Activated naive CD8-positive, alpha-beta T cell treated with anti-CD3 and anti-CD28 coated beads for 36 hours (primary cell): ENCODE measurements at regions not wholly inside any gene's neighbourhood (a gene's known extent, or its start where the extent isn't known, plus 50 kb on each side); places are given as distances from the start of the nearest gene placed in this dataset.
"Not testable (repeated sequence)": the region's sequence is repeated elsewhere in the genome, so short reads cannot be mapped to it uniquely, and the experiment has no call there.

Experiments
- DNase-seq: peaks from one replicate; pipeline ENCODE4 v3.0.0; 2021
- H3K27ac Mint-ChIP-seq: one replicate; pipeline ENCODE4 v1.8.0; 2022; ENCODE audit warnings: mild to moderate bottlenecking, moderate library complexity, mixed read lengths
- H3K27me3 Mint-ChIP-seq: one replicate; pipeline ENCODE4 v1.8.0; 2022; ENCODE audit warnings: mild to moderate bottlenecking, mixed read lengths
- H3K36me3 Mint-ChIP-seq: one replicate; pipeline ENCODE4 v1.8.0; 2021; ENCODE audit warnings: mild to moderate bottlenecking, mixed read lengths
- H3K4me1 Mint-ChIP-seq: one replicate; pipeline ENCODE4 v1.8.0; 2021; ENCODE audit warnings: mixed read lengths
- H3K4me3 Mint-ChIP-seq: one replicate; pipeline ENCODE4 v1.8.0; 2022; ENCODE audit warnings: mild to moderate bottlenecking, moderate library complexity, mixed read lengths
- H3K9me3 Mint-ChIP-seq: one replicate; pipeline ENCODE4 v1.8.0; 2022; ENCODE audit warnings: mixed read lengths

- DNase-seq = peak; percentile 10
- H3K27ac Mint-ChIP-seq = no peak overlapping the region
- H3K9me3 Mint-ChIP-seq = no peaks in the 10 kb centered on the region
- H3K4me1 Mint-ChIP-seq = no peaks in the 10 kb centered on the region
- H3K36me3 Mint-ChIP-seq = no peaks in the 10 kb centered on the region
- H3K4me3 Mint-ChIP-seq = no peak overlapping the region
- H3K27me3 Mint-ChIP-seq = peaks cover 13% of the 10 kb centered on the region
Measured at GRCh38 chr1:199551967-199552565, 475.4 kb upstream of the NR5A2 start.

DNA sequence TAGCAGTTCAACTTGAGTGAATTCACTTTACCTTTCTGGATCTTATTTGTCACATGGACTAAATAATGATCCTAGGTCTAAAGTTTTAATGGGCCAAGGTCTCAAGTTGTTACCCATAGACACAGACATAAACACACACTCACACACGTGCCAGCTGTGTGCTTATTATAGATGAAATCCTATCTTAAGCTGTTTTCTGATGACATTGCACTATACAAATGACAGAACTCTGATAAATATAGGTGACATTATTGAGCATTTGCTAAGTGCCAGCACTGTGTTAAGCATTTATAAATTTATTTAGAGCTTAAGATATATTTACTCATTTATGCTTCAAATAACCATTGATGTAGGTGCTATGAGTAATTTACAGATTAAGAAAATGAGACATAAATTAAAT is 474.4 kb upstream of the NR5A2 start:
- no peak for DNase-seq
- peaks cover 16% of the 10 kb centered on the region for H3K27me3 Mint-ChIP-seq
- H3K27ac Mint-ChIP-seq = no peak overlapping the region
- H3K4me1 Mint-ChIP-seq = no peaks in the 10 kb centered on the region
- no peaks in the 10 kb centered on the region for H3K36me3 Mint-ChIP-seq
- H3K9me3 Mint-ChIP-seq = no peaks in the 10 kb centered on the region
- H3K4me3 Mint-ChIP-seq = no peak overlapping the region

GRCh38 chr1:199561334-199561733 is 466.2 kb upstream of the NR5A2 start:
- Mint-ChIP-seq H3K4me1 (no peaks in the 10 kb centered on the region), H3K4me3 (no peak overlapping the region), H3K27ac (no peak overlapping the region), H3K9me3 (no peaks in the 10 kb centered on the region), H3K36me3 (no peaks in the 10 kb centered on the region), H3K27me3 (peaks cover 18% of the 10 kb centered on the region)
- DNase-seq = no peak

- H3K27me3 Mint-ChIP-seq = peaks cover 5% of the 10 kb centered on the region
- no peaks in the 10 kb centered on the region for H3K36me3 Mint-ChIP-seq
- H3K4me1 Mint-ChIP-seq = no peaks in the 10 kb centered on the region
- H3K27ac Mint-ChIP-seq = no peak overlapping the region
- DNase-seq = no peak
- no peak overlapping the region for H3K4me3 Mint-ChIP-seq
- no peaks in the 10 kb centered on the region for H3K9me3 Mint-ChIP-seq
Measured at GRCh38 chr1:199573047-199573446, 454.5 kb upstream of the NR5A2 start.

DNA sequence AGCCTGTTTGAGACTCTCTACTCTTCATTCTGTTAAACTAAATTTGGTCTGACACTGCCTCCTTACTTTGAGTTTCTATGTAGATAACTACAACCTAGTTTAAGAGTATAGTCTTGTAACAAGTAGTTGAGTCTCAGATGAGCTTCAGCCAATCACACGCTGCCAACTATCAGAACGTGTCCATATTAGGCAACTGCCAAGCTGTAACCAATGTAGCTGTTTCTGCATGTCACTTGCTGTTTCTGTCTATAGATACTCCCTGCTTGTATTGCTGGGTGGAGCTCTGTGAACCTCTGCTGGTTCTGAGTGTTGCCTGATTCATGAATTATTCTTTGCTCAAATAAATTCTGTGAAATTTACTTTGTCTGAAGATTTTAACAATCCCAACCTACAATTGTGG is 452.6 kb upstream of the NR5A2 start:
- H3K4me1 Mint-ChIP-seq = no peaks in the 10 kb centered on the region

DNA sequence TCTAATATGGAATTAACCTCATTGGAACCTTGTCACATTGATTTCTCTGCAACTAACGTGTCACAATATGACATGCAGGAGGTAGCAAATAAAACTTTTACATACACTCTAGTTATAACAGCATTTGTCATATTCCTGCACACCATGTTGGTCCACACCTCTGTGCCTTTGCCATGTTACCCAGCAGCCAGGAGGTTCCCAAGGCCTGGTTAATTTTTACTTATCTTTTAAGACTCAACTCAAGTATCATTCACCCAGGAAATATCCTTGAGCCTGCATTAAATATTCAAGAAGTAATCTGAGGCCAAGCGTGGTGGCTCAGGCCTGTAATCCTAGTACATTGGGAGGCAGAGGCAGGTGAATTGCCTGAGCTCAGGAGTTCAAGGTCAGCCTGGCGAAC is 447.2 kb upstream of the NR5A2 start:
- Mint-ChIP-seq H3K36me3 (no peaks in the 10 kb centered on the region), H3K4me3 (no peak overlapping the region), H3K27ac (no peak overlapping the region), H3K9me3 (no peaks in the 10 kb centered on the region), H3K4me1 (no peaks in the 10 kb centered on the region), H3K27me3 (no peaks in the 10 kb centered on the region)
- DNase-seq = no peak

More for the DNA sequence above, 452.6 kb upstream of the NR5A2 start:
- H3K36me3 Mint-ChIP-seq = no peaks in the 10 kb centered on the region
- H3K27ac Mint-ChIP-seq = no peak overlapping the region
- H3K27me3 Mint-ChIP-seq = peaks cover 5% of the 10 kb centered on the region
- H3K4me3 Mint-ChIP-seq = no peak overlapping the region
- no peak for DNase-seq
- H3K9me3 Mint-ChIP-seq = no peaks in the 10 kb centered on the region

- no peak for DNase-seq
- Mint-ChIP-seq H3K27me3 (no peaks in the 10 kb centered on the region), H3K27ac (no peak overlapping the region), H3K4me1 (no peaks in the 10 kb centered on the region), H3K36me3 (no peaks in the 10 kb centered on the region), H3K4me3 (no peak overlapping the region), H3K9me3 (no peaks in the 10 kb centered on the region)
Measured at GRCh38 chr1:199585392-199585791, 442.1 kb upstream of the NR5A2 start.

DNA sequence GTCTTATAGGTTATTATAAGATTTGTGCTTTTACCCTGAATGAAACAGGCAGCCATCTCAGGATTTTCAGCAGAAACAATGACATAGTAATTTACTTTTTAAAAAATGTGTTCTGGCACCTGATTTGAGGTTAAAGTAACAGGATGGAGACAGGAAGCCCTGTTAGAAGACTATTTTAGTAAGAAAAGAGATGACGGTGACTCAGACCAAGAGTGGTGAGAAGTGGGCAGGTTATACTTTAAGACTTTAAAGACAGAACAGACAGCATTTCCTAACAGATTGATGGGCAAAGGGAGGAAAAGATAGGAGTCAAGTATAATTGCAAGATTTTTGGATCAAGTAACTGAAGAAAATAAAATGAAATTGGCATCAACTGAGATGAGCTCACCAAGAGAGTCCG is 436.8 kb upstream of the NR5A2 start:
- no peak for DNase-seq
- peaks cover 4% of the 10 kb centered on the region for H3K4me1 Mint-ChIP-seq
- no peak overlapping the region for H3K27ac Mint-ChIP-seq
- no peaks in the 10 kb centered on the region for H3K27me3 Mint-ChIP-seq
- no peak overlapping the region for H3K4me3 Mint-ChIP-seq
- H3K9me3 Mint-ChIP-seq = no peaks in the 10 kb centered on the region
- no peaks in the 10 kb centered on the region for H3K36me3 Mint-ChIP-seq

- Mint-ChIP-seq H3K27me3 (no peaks in the 10 kb centered on the region), H3K27ac (no peak overlapping the region), H3K4me1 (peaks cover 4% of the 10 kb centered on the region), H3K4me3 (no peak overlapping the region), H3K9me3 (no peaks in the 10 kb centered on the region), H3K36me3 (no peaks in the 10 kb centered on the region)
- no peak for DNase-seq
Measured at GRCh38 chr1:199591468-199591867, 436.0 kb upstream of the NR5A2 start.

- Mint-ChIP-seq H3K9me3 (no peaks in the 10 kb centered on the region), H3K36me3 (no peaks in the 10 kb centered on the region), H3K4me1 (peaks cover 4% of the 10 kb centered on the region), H3K27ac (no peak overlapping the region), H3K4me3 (no peak overlapping the region), H3K27me3 (peaks cover 7% of the 10 kb centered on the region)
- DNase-seq = no peak
Measured at GRCh38 chr1:199593475-199593874, 434.0 kb upstream of the NR5A2 start.

DNA sequence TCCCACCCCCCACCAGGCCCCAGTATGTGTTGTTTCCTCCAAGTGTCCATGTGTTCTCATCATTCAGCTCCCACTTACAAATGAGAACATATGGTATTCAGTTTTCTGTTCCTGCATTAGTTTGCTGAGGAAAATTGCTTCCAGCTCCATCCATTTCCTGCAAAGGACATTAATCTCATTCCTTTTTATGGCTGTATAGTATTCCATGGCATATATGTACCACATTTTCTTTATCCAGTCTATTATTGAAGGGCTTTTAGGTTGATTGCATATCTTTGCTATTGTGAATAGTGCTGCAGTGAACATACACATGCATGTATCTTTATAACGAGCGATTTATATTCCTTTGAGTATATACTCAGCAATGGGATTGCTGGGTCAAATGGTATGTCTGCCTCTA is 431.1 kb upstream of the NR5A2 start:
- not testable (repeated sequence) for H3K4me1 Mint-ChIP-seq, H3K36me3 Mint-ChIP-seq, H3K9me3 Mint-ChIP-seq, DNase-seq, H3K27ac Mint-ChIP-seq, H3K4me3 Mint-ChIP-seq
- H3K27me3 Mint-ChIP-seq = peaks cover 14% of the 10 kb centered on the region

DNA sequence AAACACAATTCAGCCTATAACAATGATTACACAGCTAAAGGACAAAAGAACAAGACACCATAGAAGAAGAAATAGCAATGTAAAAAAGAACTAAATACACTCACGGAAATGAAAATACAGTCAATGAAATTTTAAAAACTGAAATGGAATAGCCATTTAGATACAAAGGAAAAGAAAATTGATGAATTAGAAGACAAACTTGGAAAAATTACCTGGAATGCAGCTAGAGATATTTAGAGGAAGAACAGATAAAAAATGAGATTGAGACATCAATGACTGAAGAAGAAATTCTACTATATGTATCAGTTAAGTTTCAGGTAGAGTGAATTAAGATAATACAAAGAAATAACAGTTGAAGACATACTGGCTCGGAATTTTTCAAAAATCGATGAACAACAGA is 430.4 kb upstream of the NR5A2 start:
- DNase-seq = no peak
- H3K36me3 Mint-ChIP-seq = no peaks in the 10 kb centered on the region
- peaks cover 6% of the 10 kb centered on the region for H3K9me3 Mint-ChIP-seq
- H3K4me1 Mint-ChIP-seq = no peaks in the 10 kb centered on the region
- H3K27me3 Mint-ChIP-seq = peaks cover 17% of the 10 kb centered on the region
- H3K27ac Mint-ChIP-seq = no peak overlapping the region
- H3K4me3 Mint-ChIP-seq = no peak overlapping the region

GRCh38 chr1:199608414-199608813 is 419.1 kb upstream of the NR5A2 start:
- Mint-ChIP-seq H3K27me3 (peaks cover 3% of the 10 kb centered on the region), H3K27ac (no peak overlapping the region), H3K36me3 (no peaks in the 10 kb centered on the region), H3K4me3 (no peak overlapping the region), H3K4me1 (no peaks in the 10 kb centered on the region), H3K9me3 (peaks cover 7% of the 10 kb centered on the region)
- DNase-seq = no peak

DNA sequence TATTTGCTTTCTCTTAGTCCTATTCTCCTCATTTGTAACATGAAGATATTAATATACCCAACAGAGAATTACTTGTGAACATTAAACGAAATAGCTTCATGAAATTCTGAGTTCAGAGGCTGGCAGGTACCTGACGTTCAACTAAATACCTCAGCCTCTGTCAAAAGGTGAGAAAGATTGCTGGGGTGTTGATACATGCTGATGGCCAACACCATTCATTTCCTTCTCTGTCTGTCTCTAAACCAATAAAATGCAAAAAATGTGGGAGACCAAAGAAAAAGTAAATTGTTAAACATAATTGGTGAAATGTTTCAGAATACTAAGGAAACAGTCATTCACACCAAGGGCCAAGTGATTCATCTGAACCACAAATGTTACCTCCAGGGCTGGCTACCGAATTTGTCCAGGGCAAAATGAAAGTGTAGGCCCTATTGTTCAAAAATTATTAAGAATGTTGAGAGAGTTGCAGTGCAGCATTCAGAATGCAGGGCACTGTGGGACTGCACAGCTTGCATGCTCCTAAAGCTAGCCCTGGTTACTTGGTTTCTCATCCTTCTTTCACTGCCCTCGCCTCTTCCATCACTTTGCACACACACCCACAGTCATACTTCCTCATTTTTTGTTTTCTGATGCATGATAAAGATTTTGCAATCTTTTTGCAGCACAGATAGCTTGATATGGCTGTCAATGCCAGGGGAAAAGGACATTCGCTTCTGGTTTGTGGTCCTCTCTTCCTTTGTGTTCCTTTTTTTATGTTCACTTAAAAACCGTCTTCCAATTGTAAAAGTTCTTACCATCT is 414.3 kb upstream of the NR5A2 start:
- Mint-ChIP-seq H3K36me3 (no peaks in the 10 kb centered on the region), H3K27ac (no peak overlapping the region), H3K4me1 (no peaks in the 10 kb centered on the region), H3K9me3 (no peaks in the 10 kb centered on the region), H3K27me3 (no peaks in the 10 kb centered on the region), H3K4me3 (no peak overlapping the region)
- DNase-seq = no peak

DNA sequence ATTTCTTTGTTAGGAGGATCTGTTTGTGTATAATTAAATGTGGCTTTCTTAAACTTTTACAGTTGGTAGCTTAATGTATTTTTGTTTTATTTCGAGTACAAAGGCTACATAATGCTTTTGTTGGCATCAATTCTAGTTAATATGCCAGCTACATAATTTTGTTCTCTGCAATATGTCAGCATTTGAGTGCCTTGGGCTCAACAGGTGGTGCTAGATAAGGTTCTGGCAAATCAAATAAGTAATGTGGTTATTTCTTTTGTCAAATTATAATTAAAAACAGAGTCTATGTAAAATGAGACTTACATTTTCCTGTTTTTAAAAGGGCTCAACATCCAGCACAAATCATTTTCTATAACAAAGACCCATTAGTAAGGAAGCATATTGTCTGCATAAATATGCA is 410.6 kb upstream of the NR5A2 start:
- Mint-ChIP-seq H3K4me3 (no peak overlapping the region), H3K4me1 (no peaks in the 10 kb centered on the region), H3K27me3 (no peaks in the 10 kb centered on the region), H3K9me3 (no peaks in the 10 kb centered on the region), H3K27ac (no peak overlapping the region), H3K36me3 (no peaks in the 10 kb centered on the region)
- no peak for DNase-seq

DNA sequence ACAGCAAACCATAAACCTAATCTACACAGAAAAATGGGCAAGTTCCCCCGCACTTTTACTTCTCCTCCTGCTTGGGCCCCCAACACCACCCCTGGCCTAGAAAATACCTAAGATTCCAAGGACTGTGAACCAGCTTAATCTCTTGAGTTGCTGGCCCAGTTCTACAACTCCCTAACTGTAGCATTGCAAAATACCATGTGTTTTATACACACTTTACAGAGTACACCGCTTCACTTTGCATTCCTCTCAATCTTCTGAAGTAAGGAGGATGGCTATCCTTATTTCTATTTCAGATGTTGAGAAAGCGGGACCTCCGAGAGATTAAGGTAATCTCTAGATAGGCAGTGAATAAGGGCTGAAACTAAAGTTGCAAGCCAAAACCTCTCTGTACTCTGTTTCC is 408.3 kb upstream of the NR5A2 start:
- Mint-ChIP-seq H3K4me1 (no peaks in the 10 kb centered on the region), H3K9me3 (no peaks in the 10 kb centered on the region), H3K4me3 (no peak overlapping the region), H3K27me3 (no peaks in the 10 kb centered on the region), H3K36me3 (no peaks in the 10 kb centered on the region), H3K27ac (no peak overlapping the region)
- DNase-seq = no peak
